ENCODE measurements at regions not wholly inside any gene's neighbourhood (a gene's known extent, or its start where the extent isn't known, plus 50 kb on each side); places are given as distances from the start of the nearest gene placed in this dataset.

DNA sequence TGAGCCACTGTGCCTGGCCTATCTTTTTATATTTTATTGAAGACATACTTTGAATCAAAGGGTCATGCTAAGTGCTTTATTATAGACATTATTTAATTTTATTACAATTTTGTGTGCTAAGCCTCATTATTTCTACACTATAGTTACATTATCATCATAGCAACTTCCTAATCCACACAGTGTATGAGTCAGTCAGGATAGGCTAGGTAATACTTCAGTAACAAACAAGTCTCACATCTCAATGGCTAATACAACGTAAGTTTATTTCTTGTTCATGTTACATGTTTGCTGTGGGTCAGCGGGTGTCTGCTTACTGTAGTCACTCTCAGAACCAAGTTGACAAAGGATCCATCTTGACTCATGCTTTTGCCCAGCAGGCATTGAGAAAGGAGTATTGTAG is 292.6 kb upstream of the TGFBR2 start:
- H3K4me1 Mint-ChIP-seq (ENCODE audit: low read depth, unreplicated experiment) = peaks cover 2% of the 10 kb centered on the region
- H3K9me3 Mint-ChIP-seq (ENCODE audit: unreplicated experiment) = no peaks in the 10 kb centered on the region
- H3K36me3 Mint-ChIP-seq (ENCODE audit: unreplicated experiment) = no peaks in the 10 kb centered on the region
- H3K4me3 Mint-ChIP-seq (ENCODE audit: unreplicated experiment) = no peak overlapping the region
- DNase-seq = no peak
- TF ChIP-seq CTCF (IDR thresholded peaks at IDR 0.05; ENCODE audit: partially characterized antibody, unreplicated experiment) = no peak
- H3K27me3 Mint-ChIP-seq (ENCODE audit: unreplicated experiment) = no peaks in the 10 kb centered on the region
- H3K27ac Mint-ChIP-seq (ENCODE audit: unreplicated experiment) = no peak overlapping the region

GRCh38 chr3:30314757-30315325 is 291.6 kb upstream of the TGFBR2 start:
- H3K4me1 Mint-ChIP-seq (ENCODE audit: low read depth, unreplicated experiment) = peaks cover 2% of the 10 kb centered on the region
- H3K36me3 Mint-ChIP-seq (ENCODE audit: unreplicated experiment) = no peaks in the 10 kb centered on the region
- no peak for TF ChIP-seq CTCF (IDR thresholded peaks at IDR 0.05; ENCODE audit: partially characterized antibody, unreplicated experiment)
- no peak overlapping the region for H3K27ac Mint-ChIP-seq (ENCODE audit: unreplicated experiment)
- no peaks in the 10 kb centered on the region for H3K27me3 Mint-ChIP-seq (ENCODE audit: unreplicated experiment)
- H3K9me3 Mint-ChIP-seq (ENCODE audit: unreplicated experiment) = no peaks in the 10 kb centered on the region
- no peak for DNase-seq
- H3K4me3 Mint-ChIP-seq (ENCODE audit: unreplicated experiment) = no peak overlapping the region

DNA sequence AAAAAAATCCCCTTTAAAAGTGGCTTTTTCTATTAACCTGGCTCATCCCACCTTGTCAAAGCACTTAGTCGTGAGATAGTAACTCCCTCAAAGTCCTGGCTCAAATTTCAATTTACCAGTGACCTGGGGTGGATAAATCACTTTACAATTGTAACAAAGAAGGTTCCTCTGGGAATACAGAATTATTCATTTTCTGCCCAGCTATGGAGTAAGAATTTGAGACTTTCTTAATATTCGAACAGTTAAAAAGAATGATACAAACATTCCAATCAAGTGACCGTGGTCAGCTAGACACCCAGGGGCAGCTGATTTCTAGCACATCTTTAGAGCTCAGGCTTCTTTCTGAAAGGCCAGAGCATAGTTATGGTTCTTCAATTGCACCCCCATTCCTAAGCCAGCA is 291.0 kb upstream of the TGFBR2 start:
- H3K9me3 Mint-ChIP-seq (ENCODE audit: unreplicated experiment) = no peaks in the 10 kb centered on the region
- TF ChIP-seq CTCF (IDR thresholded peaks at IDR 0.05; ENCODE audit: partially characterized antibody, unreplicated experiment) = no peak
- peaks cover 2% of the 10 kb centered on the region for H3K4me1 Mint-ChIP-seq (ENCODE audit: low read depth, unreplicated experiment)
- H3K36me3 Mint-ChIP-seq (ENCODE audit: unreplicated experiment) = no peaks in the 10 kb centered on the region
- no peaks in the 10 kb centered on the region for H3K27me3 Mint-ChIP-seq (ENCODE audit: unreplicated experiment)
- H3K27ac Mint-ChIP-seq (ENCODE audit: unreplicated experiment) = no peak overlapping the region
- DNase-seq = no peak
- no peak overlapping the region for H3K4me3 Mint-ChIP-seq (ENCODE audit: unreplicated experiment)

GRCh38 chr3:30317561-30317960 is 288.8 kb upstream of the TGFBR2 start:
- no peak overlapping the region for H3K27ac Mint-ChIP-seq (ENCODE audit: unreplicated experiment)
- DNase-seq = no peak
- H3K36me3 Mint-ChIP-seq (ENCODE audit: unreplicated experiment) = no peaks in the 10 kb centered on the region
- H3K9me3 Mint-ChIP-seq (ENCODE audit: unreplicated experiment) = no peaks in the 10 kb centered on the region
- H3K27me3 Mint-ChIP-seq (ENCODE audit: unreplicated experiment) = no peaks in the 10 kb centered on the region
- no peak overlapping the region for H3K4me3 Mint-ChIP-seq (ENCODE audit: unreplicated experiment)
- no peak for TF ChIP-seq CTCF (IDR thresholded peaks at IDR 0.05; ENCODE audit: partially characterized antibody, unreplicated experiment)
- no peaks in the 10 kb centered on the region for H3K4me1 Mint-ChIP-seq (ENCODE audit: low read depth, unreplicated experiment)

- DNase-seq = no peak
- H3K4me3 Mint-ChIP-seq (ENCODE audit: unreplicated experiment) = no peak overlapping the region
- no peak overlapping the region for H3K27ac Mint-ChIP-seq (ENCODE audit: unreplicated experiment)
- H3K9me3 Mint-ChIP-seq (ENCODE audit: unreplicated experiment) = no peaks in the 10 kb centered on the region
- no peaks in the 10 kb centered on the region for H3K36me3 Mint-ChIP-seq (ENCODE audit: unreplicated experiment)
- no peak for TF ChIP-seq CTCF (IDR thresholded peaks at IDR 0.05; ENCODE audit: partially characterized antibody, unreplicated experiment)
- H3K27me3 Mint-ChIP-seq (ENCODE audit: unreplicated experiment) = no peaks in the 10 kb centered on the region
- no peaks in the 10 kb centered on the region for H3K4me1 Mint-ChIP-seq (ENCODE audit: low read depth, unreplicated experiment)
Observed at GRCh38 chr3:30318110-30318509, 288.3 kb upstream of the TGFBR2 start.
